ENCODE measurements at regions not wholly inside any gene's neighbourhood (a gene's known extent, or its start where the extent isn't known, plus 50 kb on each side); places are given as distances from the start of the nearest gene placed in this dataset.
A peak's percentile ranks its signal among the peaks of the same experiment; 100 is the strongest.
"Not testable (repeated sequence)": the region's sequence is repeated elsewhere in the genome, so short reads cannot be mapped to it uniquely, and the experiment has no call there.

DNA sequence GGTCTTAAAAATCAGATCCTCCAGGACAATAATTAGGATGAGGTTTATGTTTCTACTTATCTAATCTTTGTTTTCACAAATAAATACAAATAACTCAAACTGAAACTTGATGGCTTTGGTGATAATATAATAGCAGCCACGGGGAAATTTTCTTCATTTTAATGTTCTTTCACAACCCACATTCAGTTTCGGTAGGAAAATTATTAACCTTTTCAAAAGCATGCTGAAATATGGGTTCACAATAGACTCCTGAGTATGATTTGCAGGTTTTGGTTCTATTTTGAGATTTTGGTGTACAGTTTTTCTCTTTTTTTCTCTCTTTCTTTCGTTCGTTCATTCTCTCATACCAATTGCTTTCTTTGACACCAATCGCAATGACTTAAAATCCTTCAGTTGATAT, 233.9 kb upstream of the PLGLB2 start:
- peaks cover 26% of the 10 kb centered on the region for H3K4me1 Mint-ChIP-seq
- H3K27ac Mint-ChIP-seq; H3K4me3 ChIP-seq (ENCODE audit: control extremely low read depth in 1 of 5, extremely low read depth in 1 of 5, insufficient read depth in 1 of 5, low read depth in 2 of 5, low read length in 4 of 5); H3K4me3 Mint-ChIP-seq; H3K9me3 Mint-ChIP-seq (ENCODE audit: insufficient read depth); H2AFZ ChIP-seq (ENCODE audit: insufficient read depth, low read depth, low read length, poor library complexity, severe bottlenecking); H4K20me1 ChIP-seq (ENCODE audit: control insufficient read depth, insufficient read depth, low read length, poor library complexity, severe bottlenecking); intact Hi-C loops (cut with micrococcal nuclease); H3K36me3 ChIP-seq (replicated peaks in 1 of 2; ENCODE audit: control extremely low read depth in 1 of 2, control insufficient read depth in 1 of 2, extremely low read depth in 1 of 2, insufficient read depth in 2 of 2, low read length in 1 of 2); H3K4me2 ChIP-seq (replicated peaks; ENCODE audit: low read depth, low read length, poor library complexity, severe bottlenecking); H3K9ac ChIP-seq (ENCODE audit: low read length); H3K27me3 Mint-ChIP-seq; CTCF ChIA-PET; POLR2A ChIA-PET; H3K9me3 ChIP-seq (ENCODE audit: control extremely low read depth in 1 of 3, control insufficient read depth in 2 of 3, insufficient read depth in 1 of 3, low read length in 2 of 3); ATAC-seq (ENCODE audit: low read depth); H3K79me2 ChIP-seq (ENCODE audit: control insufficient read depth, insufficient read depth, low read length); H3K27ac ChIP-seq (ENCODE audit: low read length in 2 of 2); H3K27me3 ChIP-seq (replicated peaks in 1 of 4; ENCODE audit: control extremely low read depth in 1 of 4, control insufficient read depth in 3 of 4, insufficient read depth in 4 of 4, low read length in 3 of 4); DNase-seq: not testable (repeated sequence)
- H3K4me1 ChIP-seq (ENCODE audit: control insufficient read depth in 2 of 2, insufficient read depth in 2 of 2, low read length in 2 of 2) = peaks cover 22 to 39% of the 10 kb centered on the region in 2 donors
- WGBS (ENCODE audit: insufficient coverage) = no CpG with 5 or more reads among the region's 5 CpGs

DNA sequence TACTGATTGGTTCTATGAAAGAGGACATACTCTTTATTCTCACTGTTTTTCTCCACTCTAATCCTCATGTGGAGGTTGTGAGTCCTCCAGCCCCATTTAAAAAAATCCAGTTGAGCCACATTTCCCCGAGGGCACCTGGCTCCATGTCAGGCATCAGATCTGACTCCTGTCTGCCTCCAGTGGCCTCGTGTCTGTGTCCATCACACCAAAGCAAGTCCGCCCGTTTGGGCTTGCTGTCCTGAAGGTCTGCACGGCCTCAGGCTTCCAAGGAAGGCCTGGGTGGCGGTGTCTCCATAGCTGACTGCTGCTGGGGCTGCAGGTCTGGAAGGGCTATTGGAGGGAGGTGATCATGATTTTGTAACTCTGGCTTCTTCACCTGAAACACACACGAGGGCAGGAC, 233.4 kb upstream of the PLGLB2 start:
- H3K9ac ChIP-seq (ENCODE audit: low read length); CTCF ChIA-PET; H4K20me1 ChIP-seq (ENCODE audit: control insufficient read depth, insufficient read depth, low read length, poor library complexity, severe bottlenecking); intact Hi-C loops (cut with micrococcal nuclease); H3K4me2 ChIP-seq (replicated peaks; ENCODE audit: low read depth, low read length, poor library complexity, severe bottlenecking); H3K27ac ChIP-seq (ENCODE audit: low read length in 2 of 2); H2AFZ ChIP-seq (ENCODE audit: insufficient read depth, low read depth, low read length, poor library complexity, severe bottlenecking); H3K36me3 ChIP-seq (replicated peaks in 1 of 2; ENCODE audit: control extremely low read depth in 1 of 2, control insufficient read depth in 1 of 2, extremely low read depth in 1 of 2, insufficient read depth in 2 of 2, low read length in 1 of 2); H3K27me3 Mint-ChIP-seq; H3K9me3 ChIP-seq (ENCODE audit: control extremely low read depth in 1 of 3, control insufficient read depth in 2 of 3, insufficient read depth in 1 of 3, low read length in 2 of 3); H3K4me3 Mint-ChIP-seq; H3K4me3 ChIP-seq (ENCODE audit: control extremely low read depth in 1 of 5, extremely low read depth in 1 of 5, insufficient read depth in 1 of 5, low read depth in 2 of 5, low read length in 4 of 5); H3K9me3 Mint-ChIP-seq (ENCODE audit: insufficient read depth); H3K27ac Mint-ChIP-seq; ATAC-seq (ENCODE audit: low read depth); DNase-seq; POLR2A ChIA-PET; H3K27me3 ChIP-seq (replicated peaks in 1 of 4; ENCODE audit: control extremely low read depth in 1 of 4, control insufficient read depth in 3 of 4, insufficient read depth in 4 of 4, low read length in 3 of 4); H3K79me2 ChIP-seq (ENCODE audit: control insufficient read depth, insufficient read depth, low read length): not testable (repeated sequence)
- peaks cover 23 to 41% of the 10 kb centered on the region in 2 donors for H3K4me1 ChIP-seq (ENCODE audit: control insufficient read depth in 2 of 2, insufficient read depth in 2 of 2, low read length in 2 of 2)
- peaks cover 28% of the 10 kb centered on the region for H3K4me1 Mint-ChIP-seq
- no CpG with 5 or more reads among the region's 7 CpGs for WGBS (ENCODE audit: insufficient coverage)

DNA sequence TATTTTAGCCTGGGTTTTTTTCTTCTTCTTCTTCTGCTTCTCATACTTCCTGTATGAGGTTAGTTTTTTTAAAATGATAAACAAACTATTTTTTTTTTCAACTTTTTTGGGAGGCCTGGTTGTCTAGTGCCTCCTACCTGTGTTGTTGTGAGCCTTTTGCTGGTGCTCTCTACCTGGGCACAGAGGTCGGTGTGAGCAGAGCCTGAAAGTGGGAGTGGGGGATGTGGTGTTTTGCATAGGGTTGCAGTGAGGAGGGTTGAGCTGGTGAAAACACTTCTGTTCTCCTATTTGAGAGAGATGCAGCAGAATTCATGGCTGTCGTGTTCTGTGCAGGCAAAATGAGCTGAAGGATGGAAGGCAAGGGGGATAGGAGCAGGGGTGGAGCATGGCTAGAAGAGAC, 232.7 kb upstream of the PLGLB2 start:
- H3K9ac ChIP-seq (ENCODE audit: low read length); H2AFZ ChIP-seq (ENCODE audit: insufficient read depth, low read depth, low read length, poor library complexity, severe bottlenecking); H3K27me3 ChIP-seq (replicated peaks in 1 of 4; ENCODE audit: control extremely low read depth in 1 of 4, control insufficient read depth in 3 of 4, insufficient read depth in 4 of 4, low read length in 3 of 4); H3K36me3 ChIP-seq (replicated peaks in 1 of 2; ENCODE audit: control extremely low read depth in 1 of 2, control insufficient read depth in 1 of 2, extremely low read depth in 1 of 2, insufficient read depth in 2 of 2, low read length in 1 of 2); H3K27me3 Mint-ChIP-seq; H4K20me1 ChIP-seq (ENCODE audit: control insufficient read depth, insufficient read depth, low read length, poor library complexity, severe bottlenecking); CTCF ChIA-PET; H3K79me2 ChIP-seq (ENCODE audit: control insufficient read depth, insufficient read depth, low read length); H3K9me3 ChIP-seq (ENCODE audit: control extremely low read depth in 1 of 3, control insufficient read depth in 2 of 3, insufficient read depth in 1 of 3, low read length in 2 of 3); H3K9me3 Mint-ChIP-seq (ENCODE audit: insufficient read depth); H3K4me3 ChIP-seq (ENCODE audit: control extremely low read depth in 1 of 5, extremely low read depth in 1 of 5, insufficient read depth in 1 of 5, low read depth in 2 of 5, low read length in 4 of 5); intact Hi-C loops (cut with micrococcal nuclease); H3K4me2 ChIP-seq (replicated peaks; ENCODE audit: low read depth, low read length, poor library complexity, severe bottlenecking); POLR2A ChIA-PET: not testable (repeated sequence)
- peaks cover 30% of the 10 kb centered on the region for H3K4me1 Mint-ChIP-seq
- peak overlapping the region; percentile 62 for H3K4me3 Mint-ChIP-seq
- Histone ChIP-seq H3K4me1 (ENCODE audit: control insufficient read depth in 2 of 2, insufficient read depth in 2 of 2, low read length in 2 of 2) (peaks cover 27 to 48% of the 10 kb centered on the region in 2 donors), H3K27ac (ENCODE audit: low read length in 2 of 2) (peak overlapping the region; percentile 34 to 36)
- H3K27ac Mint-ChIP-seq = peak overlapping the region; percentile 94
- no CpG with 5 or more reads among the region's 2 CpGs for WGBS (ENCODE audit: insufficient coverage)
- DNase-seq (peak; percentile 53), ATAC-seq (ENCODE audit: low read depth) (peak; percentile 31)

DNA sequence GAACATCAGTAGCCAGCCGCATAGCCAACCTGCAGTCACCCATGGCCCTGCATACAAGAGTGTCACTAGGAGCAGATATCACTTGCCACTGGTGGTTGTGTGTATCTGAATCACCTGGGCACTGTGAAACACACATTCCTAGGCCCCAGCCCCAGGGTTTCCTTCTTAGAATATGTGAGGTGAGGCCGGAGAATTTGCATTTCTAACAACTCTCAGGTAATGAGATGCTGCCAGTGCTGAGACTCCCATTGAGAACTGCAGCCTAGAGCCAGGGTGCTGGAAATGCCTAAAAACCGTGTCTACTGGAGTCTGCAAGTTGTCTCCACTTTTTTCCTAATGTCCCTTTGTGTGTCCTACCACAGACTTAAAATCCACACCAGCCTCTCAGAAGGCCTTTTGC, 232.0 kb upstream of the PLGLB2 start:
- POLR2A ChIA-PET; ATAC-seq (ENCODE audit: low read depth): not testable (repeated sequence)
- no CpG with 5 or more reads among the region's 3 CpGs for WGBS (ENCODE audit: insufficient coverage)

More for the DNA sequence above, 232.0 kb upstream of the PLGLB2 start:
- H3K79me2 ChIP-seq (ENCODE audit: control insufficient read depth, insufficient read depth, low read length); DNase-seq; H3K9me3 Mint-ChIP-seq (ENCODE audit: insufficient read depth); H3K36me3 ChIP-seq (replicated peaks in 1 of 2; ENCODE audit: control extremely low read depth in 1 of 2, control insufficient read depth in 1 of 2, extremely low read depth in 1 of 2, insufficient read depth in 2 of 2, low read length in 1 of 2); H3K27me3 ChIP-seq (replicated peaks in 1 of 4; ENCODE audit: control extremely low read depth in 1 of 4, control insufficient read depth in 3 of 4, insufficient read depth in 4 of 4, low read length in 3 of 4); H3K4me3 Mint-ChIP-seq; H3K4me2 ChIP-seq (replicated peaks; ENCODE audit: low read depth, low read length, poor library complexity, severe bottlenecking); H4K20me1 ChIP-seq (ENCODE audit: control insufficient read depth, insufficient read depth, low read length, poor library complexity, severe bottlenecking); H3K27me3 Mint-ChIP-seq; H3K4me3 ChIP-seq (ENCODE audit: control extremely low read depth in 1 of 5, extremely low read depth in 1 of 5, insufficient read depth in 1 of 5, low read depth in 2 of 5, low read length in 4 of 5); H3K9me3 ChIP-seq (ENCODE audit: control extremely low read depth in 1 of 3, control insufficient read depth in 2 of 3, insufficient read depth in 1 of 3, low read length in 2 of 3); CTCF ChIA-PET; H2AFZ ChIP-seq (ENCODE audit: insufficient read depth, low read depth, low read length, poor library complexity, severe bottlenecking); H3K9ac ChIP-seq (ENCODE audit: low read length); intact Hi-C loops (cut with micrococcal nuclease): not testable (repeated sequence)
- Mint-ChIP-seq H3K4me1 (peaks cover 30% of the 10 kb centered on the region), H3K27ac (peak overlapping the region; percentile 71)
- H3K4me1 ChIP-seq (ENCODE audit: control insufficient read depth in 2 of 2, insufficient read depth in 2 of 2, low read length in 2 of 2) = peaks cover 31 to 49% of the 10 kb centered on the region in 2 donors
- peak overlapping the region in 1 of 2 donors; percentile 18 for H3K27ac ChIP-seq (ENCODE audit: low read length in 2 of 2)
